GM13977 (cell line): ENCODE measurements at regions not wholly inside any gene's neighbourhood (a gene's known extent, or its start where the extent isn't known, plus 50 kb on each side); places are given as distances from the start of the nearest gene placed in this dataset.

Source experiments
- DNase-seq: peaks from one replicate; pipeline ENCODE4 v3.0.0; 2012; ENCODE audit warnings: low spot score
- CTCF ChIP-seq: IDR thresholded peaks from 2 replicates; pipeline ENCODE4 v1.5.1; 2012; ENCODE audit warnings: mild to moderate bottlenecking, control low read depth; ENCODE audit not compliant: insufficient read depth; ENCODE audit errors: extremely low read depth, missing control alignments
- in situ Hi-C: fragments of 300-500 bp; cut with MboI; formaldehyde crosslinking; loops from one replicate; pipeline ENCODE4 v1.12.0; 2022; ENCODE audit warnings: low sequenced_read_pairs, low pct_unique_long_range_greater_than_20kb, mixed read lengths, inconsistent platforms; ENCODE audit not compliant: unreplicated experiment

GRCh38 chr4:35038079-35038805, 1206.1 kb downstream of the ARAP2 start:
- in situ Hi-C loops, result no loop called here
- TF ChIP-seq CTCF, result no peak
- DNase-seq, result no peak

GRCh38 chr4:35038845-35039244, 1205.5 kb downstream of the ARAP2 start:
- in situ Hi-C loops, result no loop called here
- no peak for DNase-seq
- TF ChIP-seq CTCF, result no peak

- no peak for TF ChIP-seq CTCF
- in situ Hi-C loops, result no loop called here
- DNase-seq, result no peak
These were observed 1191.8 kb downstream of the ARAP2 start for GRCh38 chr4:35052546-35052945.

- DNase-seq, result no peak
- no peak for TF ChIP-seq CTCF
- in situ Hi-C loops, result no loop called here
These were observed 1181.2 kb downstream of the ARAP2 start for GRCh38 chr4:35063031-35063570.

GRCh38 chr4:35066406-35066805, 1177.9 kb downstream of the ARAP2 start:
- in situ Hi-C loops, result no loop called here
- no peak for DNase-seq
- no peak for TF ChIP-seq CTCF

GRCh38 chr4:35080799-35081198, 1163.5 kb downstream of the ARAP2 start:
- TF ChIP-seq CTCF, result no peak
- in situ Hi-C loops, result no loop called here
- DNase-seq, result no peak
